RWPE2 (cell line): ENCODE measurements at regions not wholly inside any gene's neighbourhood (a gene's known extent, or its start where the extent isn't known, plus 50 kb on each side); places are given as distances from the start of the nearest gene placed in this dataset.
"Not testable (repeated sequence)": the region's sequence is repeated elsewhere in the genome, so short reads cannot be mapped to it uniquely, and the experiment has no call there.

ENCODE experiments used
- ATAC-seq: fragments of 200-7000 bp; cut with Tn5 transposase; 3 replicates; pipeline ENCODE4 v1.9.1; 2021; ENCODE audit warnings: low read depth
- DNase-seq: peaks from one replicate; pipeline ENCODE4 v3.0.0-alpha.2; 2020; ENCODE audit warnings: low spot score
- H3K27ac ChIP-seq: fragments of 450-650 bp; 2 replicates; pipeline ENCODE4 v1.5.1; 2017; ENCODE audit warnings: mild to moderate bottlenecking; ENCODE audit not compliant: poor library complexity, severe bottlenecking
- H3K27me3 ChIP-seq: fragments of 250-450 bp; sonication (Bioruptor Pico); 2 replicates; pipeline ENCODE4 v1.5.1; 2021; ENCODE audit warnings: mild to moderate bottlenecking, moderate library complexity; ENCODE audit not compliant: insufficient read depth, poor library complexity, severe bottlenecking
- H3K36me3 ChIP-seq: fragments of 250-450 bp; sonication (Bioruptor Pico); 2 replicates; pipeline ENCODE4 v1.5.1; 2020; ENCODE audit warnings: low read depth, mild to moderate bottlenecking, moderate library complexity
- H3K4me1 ChIP-seq: fragments of 250-450 bp; sonication (Bioruptor Pico); 2 replicates; pipeline ENCODE4 v1.5.1; 2021; ENCODE audit warnings: mild to moderate bottlenecking, moderate library complexity; ENCODE audit not compliant: insufficient read depth, poor library complexity, severe bottlenecking
- H3K4me3 ChIP-seq: fragments of 250-450 bp; sonication (Bioruptor Pico); 2 replicates; pipeline ENCODE4 v1.5.1; 2021; ENCODE audit warnings: mild to moderate bottlenecking, moderate library complexity; ENCODE audit not compliant: severe bottlenecking
- H3K9me3 ChIP-seq: fragments of 250-450 bp; sonication (Bioruptor Pico); 2 replicates; pipeline ENCODE4 v1.5.1; 2021; ENCODE audit warnings: mild to moderate bottlenecking, moderate library complexity; ENCODE audit not compliant: severe bottlenecking

DNA sequence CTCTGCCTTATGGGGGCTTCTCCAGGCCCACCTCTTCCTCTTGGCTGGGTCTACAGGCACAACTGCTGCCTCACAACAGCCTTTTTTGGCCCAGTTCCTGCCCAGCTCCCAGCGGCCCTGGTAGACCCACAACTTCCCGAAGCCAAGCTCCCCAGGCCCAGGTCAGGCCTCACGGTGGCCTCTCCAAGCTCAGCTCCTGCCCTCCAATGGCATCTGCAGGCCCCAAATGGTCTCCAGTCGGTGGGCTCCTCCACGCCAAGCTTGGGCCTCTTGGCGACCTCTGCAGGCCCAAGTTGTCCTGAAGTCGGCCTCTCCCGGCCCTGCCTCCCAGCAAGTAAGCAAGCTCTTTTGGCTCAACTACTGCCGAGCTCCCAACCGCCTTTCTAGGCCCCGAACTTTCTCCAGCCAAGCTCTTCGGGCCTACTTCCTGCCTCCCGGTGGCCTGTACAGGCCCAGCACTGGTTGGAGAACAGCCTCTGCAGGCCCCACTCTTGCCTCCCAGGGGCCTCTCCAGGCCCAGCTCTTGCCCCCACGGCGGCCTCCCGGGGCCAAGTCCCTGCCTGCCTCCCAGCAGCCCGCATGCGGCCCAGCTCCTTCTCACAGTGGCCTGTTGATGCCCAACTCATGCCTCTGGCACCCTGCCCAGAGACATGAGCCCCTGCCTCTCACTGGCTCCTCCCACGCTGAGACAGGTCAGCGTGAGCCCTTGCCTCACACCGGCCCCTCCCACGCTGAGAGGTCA, 354.6 kb downstream of the ZNF37A start:
- not testable (repeated sequence) for H3K9me3 ChIP-seq, ATAC-seq, H3K4me3 ChIP-seq, H3K27ac ChIP-seq, H3K36me3 ChIP-seq, H3K27me3 ChIP-seq, H3K4me1 ChIP-seq
- DNase-seq: peak; percentile 33

DNA sequence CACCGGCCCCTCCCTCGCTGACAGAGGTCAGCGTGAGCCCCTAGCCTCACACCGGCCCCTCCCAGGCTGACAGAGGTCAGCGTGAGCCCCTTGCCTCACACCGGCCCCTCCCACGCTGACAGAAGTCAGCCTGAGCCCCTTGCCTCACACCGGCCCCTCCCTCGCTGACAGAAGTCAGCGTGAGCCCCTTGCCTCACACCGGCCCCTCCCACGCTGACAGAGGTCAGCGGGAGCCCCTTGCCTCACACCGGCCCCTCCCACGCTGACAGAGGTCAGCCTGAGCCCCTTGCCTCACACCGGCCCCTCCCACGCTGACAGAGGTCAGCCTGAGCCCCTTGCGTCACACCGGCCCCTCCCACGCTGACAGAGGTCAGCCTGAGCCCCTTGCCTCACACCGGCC, 355.5 kb downstream of the ZNF37A start:
- not testable (repeated sequence) for H3K4me1 ChIP-seq, H3K36me3 ChIP-seq, DNase-seq, H3K27ac ChIP-seq, H3K27me3 ChIP-seq, ATAC-seq, H3K4me3 ChIP-seq, H3K9me3 ChIP-seq

- not testable (repeated sequence) for H3K27ac ChIP-seq, H3K27me3 ChIP-seq, H3K4me1 ChIP-seq, H3K9me3 ChIP-seq, H3K4me3 ChIP-seq, H3K36me3 ChIP-seq, ATAC-seq
- DNase-seq: peak; percentile 23
These were observed 356.4 kb downstream of the ZNF37A start for GRCh38 chr10:38450372-38451057.

- not testable (repeated sequence) for H3K4me1 ChIP-seq, H3K36me3 ChIP-seq, H3K27me3 ChIP-seq, ATAC-seq, H3K27ac ChIP-seq, H3K4me3 ChIP-seq, H3K9me3 ChIP-seq
- peak; percentile 31 for DNase-seq
These were observed 357.3 kb downstream of the ZNF37A start for GRCh38 chr10:38451306-38451967.
